Esophagus squamous epithelium (tissue), 5 donors: ENCODE measurements at regions not wholly inside any gene's neighbourhood (a gene's known extent, or its start where the extent isn't known, plus 50 kb on each side); places are given as distances from the start of the nearest gene placed in this dataset.

Experiments
- DNase-seq: peaks from one replicate; lab custom pipeline; 2025; lab: John Stamatoyannopoulos, UW
- H3K27ac ChIP-seq, 4 donors: fragments of 200-600 bp; sonication (generic); one replicate each; pipeline ENCODE4 v1.5.1; 2016 to 2019; ENCODE audit warnings: mild to moderate bottlenecking in 1 of 4
- H3K27me3 ChIP-seq, 4 donors: fragments of 200-600 bp; sonication (generic); 1 replicate in 3 of 4; 2 replicates in 1 of 4; pipeline versions ENCODE4 v1.5.1 to v1.6.0; 2017 to 2021; ENCODE audit warnings: antibody characterized with exemption in 1 of 4
- H3K36me3 ChIP-seq, 3 donors: fragments of 200-600 bp; sonication (generic); one replicate each; pipeline ENCODE4 v1.5.1; 2016 to 2019
- H3K4me1 ChIP-seq, 3 donors: fragments of 200-600 bp; sonication (generic); one replicate each; pipeline ENCODE4 v1.5.1; 2017 to 2019
- H3K4me3 ChIP-seq, 4 donors: fragments of 200-600 bp; sonication (generic); 1 replicate in 3 of 4; 2 replicates in 1 of 4; pipeline ENCODE4 v1.5.1; 2016 to 2019; ENCODE audit warnings: mild to moderate bottlenecking in 2 of 4, moderate library complexity in 1 of 4
- H3K9me3 ChIP-seq, 3 donors: fragments of 200-600 bp; sonication (generic); one replicate each; pipeline ENCODE4 v1.5.1; 2016 to 2019
- CTCF ChIP-seq, 6 experiments: fragments of 450-650 bp in 4 of 6; fragments of 200-600 bp in 2 of 6; sonication (generic) in 2 of 6; IDR thresholded peaks; one replicate each; pipeline ENCODE4 v1.5.1; 2016 to 2019; ENCODE audit warnings: antibody characterized with exemption in 6 of 6, mild to moderate bottlenecking in 4 of 6, moderate library complexity in 4 of 6
- POLR2A ChIP-seq, 4 donors: fragments of 450-650 bp; IDR thresholded peaks; one replicate each; pipeline ENCODE4 v1.6.1; 2017; ENCODE audit warnings: antibody characterized with exemption in 4 of 4, mild to moderate bottlenecking in 4 of 4, moderate library complexity in 3 of 4
- WGBS, 2 donors: methylation state at CpG; one replicate each; pipeline ENCODE4 v1.1.5; 2018; 5-methylcytosine and 5-hydroxymethylcytosine counted together
- intact Hi-C: fragments of 100-400 bp; cut with DNase I; formaldehyde crosslinking; loops from one replicate; pipeline ENCODE4 v1.15.0; 2022
- donor health status: DM: yes; HTN: yes; CAD: no.

GRCh38 chr18:27331606-27332005, 146.5 kb upstream of the CHST9 start:
- no peak for TF ChIP-seq POLR2A (IDR thresholded peaks at IDR 0.05)
- TF ChIP-seq CTCF (IDR thresholded peaks at IDR 0.05): no peak
- Histone ChIP-seq H3K27ac (no peak overlapping the region), H3K36me3 (no peaks in the 10 kb centered on the region), H3K4me3 (no peak overlapping the region), H3K9me3 (no peaks in the 10 kb centered on the region), H3K4me1 (no peaks in the 10 kb centered on the region), H3K27me3 (no peaks in the 10 kb centered on the region)
- no peak for DNase-seq
- WGBS, 2 donors: 68 to 76% methylated on average over 1 of the region's 1 CpG
- intact Hi-C loops: no loop called here

- no peak overlapping the region for H3K4me3 ChIP-seq
- H3K36me3 ChIP-seq: no peaks in the 10 kb centered on the region
- intact Hi-C loops: no loop called here
- H3K27ac ChIP-seq: no peak overlapping the region
- H3K4me1 ChIP-seq: no peaks in the 10 kb centered on the region
- no peaks in the 10 kb centered on the region for H3K27me3 ChIP-seq
- no peaks in the 10 kb centered on the region for H3K9me3 ChIP-seq
- TF ChIP-seq POLR2A (IDR thresholded peaks at IDR 0.05): no peak
- no peak for TF ChIP-seq CTCF (IDR thresholded peaks at IDR 0.05)
- no peak for DNase-seq
- WGBS, 2 donors: 34 to 41% methylated on average over 1 of the region's 1 CpG
These were observed 129.9 kb upstream of the CHST9 start for GRCh38 chr18:27314996-27315395.

- H3K9me3 ChIP-seq: no peaks in the 10 kb centered on the region
- H3K36me3 ChIP-seq: no peaks in the 10 kb centered on the region
- H3K4me3 ChIP-seq: no peak overlapping the region
- no peaks in the 10 kb centered on the region for H3K4me1 ChIP-seq
- no peak overlapping the region for H3K27ac ChIP-seq
- H3K27me3 ChIP-seq: no peaks in the 10 kb centered on the region
- TF ChIP-seq POLR2A (IDR thresholded peaks at IDR 0.05) (no peak), CTCF (IDR thresholded peaks at IDR 0.05) (no peak)
- DNase-seq: no peak
- intact Hi-C loops: no loop called here
- 8 to 31% methylated on average over 1 of the region's 1 CpG for WGBS, 2 donors
These were observed 128.6 kb upstream of the CHST9 start for GRCh38 chr18:27313678-27314077.

- Histone ChIP-seq H3K4me3 (no peak overlapping the region), H3K9me3 (no peaks in the 10 kb centered on the region), H3K27me3 (no peaks in the 10 kb centered on the region), H3K36me3 (no peaks in the 10 kb centered on the region), H3K27ac (no peak overlapping the region), H3K4me1 (no peaks in the 10 kb centered on the region)
- intact Hi-C loops: no loop called here
- TF ChIP-seq CTCF (IDR thresholded peaks at IDR 0.05) (no peak), POLR2A (IDR thresholded peaks at IDR 0.05) (no peak)
- DNase-seq: no peak
- 67 to 76% methylated on average over 1 of the region's 1 CpG for WGBS, 2 donors
These were observed 127.7 kb upstream of the CHST9 start for GRCh38 chr18:27312853-27313252.

GRCh38 chr18:27312153-27312552, 127.0 kb upstream of the CHST9 start:
- Histone ChIP-seq H3K4me1 (no peaks in the 10 kb centered on the region), H3K27me3 (no peaks in the 10 kb centered on the region), H3K4me3 (no peak overlapping the region), H3K36me3 (no peaks in the 10 kb centered on the region), H3K27ac (no peak overlapping the region), H3K9me3 (no peaks in the 10 kb centered on the region)
- intact Hi-C loops: no loop called here
- no peak for TF ChIP-seq POLR2A (IDR thresholded peaks at IDR 0.05)
- TF ChIP-seq CTCF (IDR thresholded peaks at IDR 0.05): no peak
- WGBS, 2 donors: 63 to 71% methylated on average over 1 of the region's 1 CpG
- no peak for DNase-seq
